WTC11 (cell line): ENCODE measurements at regions not wholly inside any gene's neighbourhood (a gene's known extent, or its start where the extent isn't known, plus 50 kb on each side); places are given as distances from the start of the nearest gene placed in this dataset.

Experiments used
- ATF3 ChIP-seq: sonication (generic); formaldehyde crosslinking; conservative IDR thresholded peaks from 2 replicates; pipeline ENCODE4 v1.8.1; 2022; ENCODE audit warnings: mild to moderate bottlenecking, missing genetic modification reagents
- CBFB ChIP-seq: sonication (generic); formaldehyde crosslinking; IDR thresholded peaks from 2 replicates; pipeline ENCODE4 v1.8.1; 2022; ENCODE audit warnings: mild to moderate bottlenecking, low read depth, missing genetic modification reagents
- CREM ChIP-seq: sonication (generic); formaldehyde crosslinking; IDR thresholded peaks from 2 replicates; pipeline ENCODE4 v1.8.1; 2022; ENCODE audit warnings: mild to moderate bottlenecking, missing genetic modification reagents, moderate library complexity
- CTCF ChIP-seq: fragments of 200-600 bp; IDR thresholded peaks from 2 replicates; pipeline ENCODE4 v1.8.0; 2022; ENCODE audit warnings: antibody characterized with exemption
- E2F1 ChIP-seq: sonication (generic); formaldehyde crosslinking; IDR thresholded peaks from 2 replicates; pipeline ENCODE4 v1.8.0; 2022; ENCODE audit warnings: mild to moderate bottlenecking, missing genetic modification reagents
- ELF4 ChIP-seq: sonication (generic); formaldehyde crosslinking; IDR thresholded peaks from 2 replicates; pipeline ENCODE4 v1.8.1; 2022; ENCODE audit warnings: low read depth, mild to moderate bottlenecking, moderate library complexity, missing genetic modification reagents
- ESRRA ChIP-seq: sonication (generic); formaldehyde crosslinking; IDR thresholded peaks from 2 replicates; pipeline ENCODE4 v1.8.1; 2022; ENCODE audit warnings: mild to moderate bottlenecking, missing genetic modification reagents, borderline replicate concordance
- FOXP1 ChIP-seq: sonication (generic); formaldehyde crosslinking; IDR thresholded peaks from 2 replicates; pipeline ENCODE4 v1.8.0; 2022; ENCODE audit warnings: missing genetic modification reagents, mild to moderate bottlenecking, moderate library complexity, borderline replicate concordance
- FOXP4 ChIP-seq: sonication (generic); formaldehyde crosslinking; IDR thresholded peaks from 2 replicates; pipeline ENCODE4 v1.8.0; 2022; ENCODE audit warnings: mild to moderate bottlenecking, missing genetic modification reagents
- HMGXB4 ChIP-seq: sonication (generic); formaldehyde crosslinking; IDR thresholded peaks from 2 replicates; pipeline ENCODE4 v1.8.1; 2023; ENCODE audit warnings: mild to moderate bottlenecking, moderate library complexity, missing genetic modification reagents
- JUN ChIP-seq: sonication (generic); formaldehyde crosslinking; IDR thresholded peaks from 2 replicates; pipeline ENCODE4 v1.8.0; 2023; ENCODE audit warnings: mild to moderate bottlenecking, missing genetic modification reagents
- PRRX2 ChIP-seq: fragments of 250-450 bp; sonication (Bioruptor Pico); IDR thresholded peaks from 2 replicates; pipeline ENCODE4 v1.8.0; 2021; ENCODE audit warnings: mild to moderate bottlenecking
- USF2 ChIP-seq: sonication (generic); formaldehyde crosslinking; IDR thresholded peaks from 2 replicates; pipeline ENCODE4 v1.8.1; 2023; ENCODE audit warnings: mild to moderate bottlenecking, missing genetic modification reagents, moderate library complexity

GRCh38 chr7:36019538-36019937 lies 133.5 kb upstream of the EEPD1 start:
- no peak for TF ChIP-seq CTCF
- TF ChIP-seq ATF3 (CRISPR knock-in tag), result no peak
- no peak for TF ChIP-seq ELF4
- TF ChIP-seq CBFB, result no peak
- TF ChIP-seq PRRX2 (CRISPR knock-in tag), result no peak
- TF ChIP-seq CREM (CRISPR knock-in tag), result no peak
- no peak for TF ChIP-seq HMGXB4 (CRISPR knock-in tag)
- TF ChIP-seq E2F1 (CRISPR knock-in tag), result no peak
- no peak for TF ChIP-seq USF2 (CRISPR knock-in tag)
- no peak for TF ChIP-seq ESRRA (CRISPR knock-in tag)
- TF ChIP-seq JUN (CRISPR knock-in tag), result no peak
- no peak for TF ChIP-seq FOXP1 (CRISPR knock-in tag)
- no peak for TF ChIP-seq FOXP4 (CRISPR knock-in tag)
